ENCODE measurements at regions not wholly inside any gene's neighbourhood (a gene's known extent, or its start where the extent isn't known, plus 50 kb on each side); places are given as distances from the start of the nearest gene placed in this dataset.

DNA sequence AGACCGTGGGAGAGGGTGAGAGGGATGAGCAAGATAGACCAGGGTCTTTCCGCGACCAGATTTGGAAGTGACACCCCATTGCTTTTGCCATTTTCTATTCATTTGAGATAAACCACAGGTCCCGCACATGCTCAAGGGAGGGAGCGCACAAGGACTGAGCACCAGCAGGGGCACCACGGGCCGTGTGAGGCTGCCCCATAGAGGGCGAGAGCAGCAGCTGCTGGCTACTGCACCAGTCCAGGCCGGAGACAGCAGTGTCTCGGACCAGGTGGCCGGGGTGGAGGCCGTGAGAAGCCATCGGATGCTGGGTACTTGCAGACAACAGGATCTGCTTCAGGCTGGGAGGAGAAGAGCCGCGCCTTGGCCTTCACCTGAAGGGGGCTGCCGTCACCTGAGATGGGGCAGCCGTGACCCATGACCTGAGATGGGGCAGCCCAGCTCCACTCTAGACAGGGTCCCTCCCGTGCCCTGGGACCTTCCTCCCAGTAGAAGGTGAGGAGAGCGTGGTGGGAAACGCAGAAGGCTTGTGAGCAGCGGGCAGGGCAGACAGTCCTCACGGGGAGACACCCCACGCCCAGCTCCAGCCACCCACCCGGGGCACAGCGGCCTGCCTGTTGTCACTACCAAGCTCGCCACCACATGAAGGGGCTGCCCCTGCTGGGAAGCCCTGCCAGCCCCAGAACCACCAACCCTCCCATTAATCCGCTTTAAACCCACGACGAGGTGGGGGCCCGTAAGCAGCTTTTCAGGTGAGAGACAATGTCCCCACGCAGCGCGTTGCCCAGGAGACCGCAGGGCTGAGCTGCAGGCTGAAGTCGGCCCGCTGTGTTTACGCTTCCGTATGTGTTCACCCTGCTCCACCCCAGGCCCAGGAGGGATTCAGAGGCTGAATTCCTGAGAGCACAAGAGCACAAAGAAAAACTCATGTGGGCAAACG is 61.7 kb upstream of the FBRSL1 start:
- Histone ChIP-seq H3K36me3 (no peaks in the 10 kb centered on the region), H3K27ac (no peak overlapping the region), H3K27me3 (peaks cover 0 to 98% of the 10 kb centered on the region in 2 donors), H3K4me3 (no peak overlapping the region), H3K9me3 (peaks cover 0 to 10% (median 0%) of the 10 kb centered on the region in 3 donors), H3K4me1 (peaks cover 0 to 14% (median 6%) of the 10 kb centered on the region in 4 donors)
- intact Hi-C loops (cut with DNase I; ENCODE audit: low total_unique reads) = no loop called here
- DNase-seq = no peak
- TF ChIP-seq, protein P1, sequence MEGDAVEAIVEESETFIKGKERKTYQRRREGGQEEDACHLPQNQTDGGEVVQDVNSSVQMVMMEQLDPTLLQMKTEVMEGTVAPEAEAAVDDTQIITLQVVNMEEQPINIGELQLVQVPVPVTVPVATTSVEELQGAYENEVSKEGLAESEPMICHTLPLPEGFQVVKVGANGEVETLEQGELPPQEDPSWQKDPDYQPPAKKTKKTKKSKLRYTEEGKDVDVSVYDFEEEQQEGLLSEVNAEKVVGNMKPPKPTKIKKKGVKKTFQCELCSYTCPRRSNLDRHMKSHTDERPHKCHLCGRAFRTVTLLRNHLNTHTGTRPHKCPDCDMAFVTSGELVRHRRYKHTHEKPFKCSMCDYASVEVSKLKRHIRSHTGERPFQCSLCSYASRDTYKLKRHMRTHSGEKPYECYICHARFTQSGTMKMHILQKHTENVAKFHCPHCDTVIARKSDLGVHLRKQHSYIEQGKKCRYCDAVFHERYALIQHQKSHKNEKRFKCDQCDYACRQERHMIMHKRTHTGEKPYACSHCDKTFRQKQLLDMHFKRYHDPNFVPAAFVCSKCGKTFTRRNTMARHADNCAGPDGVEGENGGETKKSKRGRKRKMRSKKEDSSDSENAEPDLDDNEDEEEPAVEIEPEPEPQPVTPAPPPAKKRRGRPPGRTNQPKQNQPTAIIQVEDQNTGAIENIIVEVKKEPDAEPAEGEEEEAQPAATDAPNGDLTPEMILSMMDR (IDR thresholded peaks at IDR 0.05) = no peak

DNA sequence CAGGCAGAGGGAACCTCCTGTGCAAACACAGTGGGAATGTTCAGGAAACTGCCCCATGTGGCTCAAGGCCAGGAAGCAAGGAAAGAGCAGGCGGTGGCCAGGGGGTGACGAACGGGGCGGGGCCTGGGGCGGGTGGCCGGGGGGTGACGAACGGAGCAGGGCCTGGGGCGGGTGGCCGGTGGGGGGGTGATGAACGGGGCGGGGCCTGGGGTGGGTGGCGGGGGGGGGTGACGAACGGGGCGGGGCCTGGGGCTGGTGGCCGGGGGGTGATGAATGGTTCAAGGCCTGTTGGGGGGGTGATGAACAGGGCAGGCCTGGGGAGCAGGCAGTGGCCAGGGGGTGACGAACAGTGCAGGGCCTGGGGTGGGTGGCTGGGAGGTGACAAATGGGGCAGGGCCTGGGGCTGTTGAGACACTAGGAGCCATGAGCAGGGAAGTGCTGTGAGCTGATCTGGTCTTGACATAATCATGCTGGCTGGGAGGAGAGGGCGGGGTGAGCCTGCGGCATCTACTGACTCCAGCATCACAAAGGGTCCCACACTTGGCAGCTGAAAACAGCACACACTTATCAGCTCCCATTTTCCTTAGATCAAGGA is 62.7 kb upstream of the FBRSL1 start:
- peaks cover 0 to 10% (median 0%) of the 10 kb centered on the region in 3 donors for H3K9me3 ChIP-seq
- intact Hi-C loops (cut with DNase I; ENCODE audit: low total_unique reads) = no loop called here
- H3K27me3 ChIP-seq = peaks cover 0 to 96% of the 10 kb centered on the region in 2 donors
- TF ChIP-seq, protein P1 (IDR thresholded peaks at IDR 0.05) = no peak
- no peak overlapping the region for H3K27ac ChIP-seq
- DNase-seq = no peak
- no peaks in the 10 kb centered on the region for H3K36me3 ChIP-seq
- H3K4me3 ChIP-seq = no peak overlapping the region
- H3K4me1 ChIP-seq = peaks cover 0 to 14% (median 6%) of the 10 kb centered on the region in 4 donors

DNA sequence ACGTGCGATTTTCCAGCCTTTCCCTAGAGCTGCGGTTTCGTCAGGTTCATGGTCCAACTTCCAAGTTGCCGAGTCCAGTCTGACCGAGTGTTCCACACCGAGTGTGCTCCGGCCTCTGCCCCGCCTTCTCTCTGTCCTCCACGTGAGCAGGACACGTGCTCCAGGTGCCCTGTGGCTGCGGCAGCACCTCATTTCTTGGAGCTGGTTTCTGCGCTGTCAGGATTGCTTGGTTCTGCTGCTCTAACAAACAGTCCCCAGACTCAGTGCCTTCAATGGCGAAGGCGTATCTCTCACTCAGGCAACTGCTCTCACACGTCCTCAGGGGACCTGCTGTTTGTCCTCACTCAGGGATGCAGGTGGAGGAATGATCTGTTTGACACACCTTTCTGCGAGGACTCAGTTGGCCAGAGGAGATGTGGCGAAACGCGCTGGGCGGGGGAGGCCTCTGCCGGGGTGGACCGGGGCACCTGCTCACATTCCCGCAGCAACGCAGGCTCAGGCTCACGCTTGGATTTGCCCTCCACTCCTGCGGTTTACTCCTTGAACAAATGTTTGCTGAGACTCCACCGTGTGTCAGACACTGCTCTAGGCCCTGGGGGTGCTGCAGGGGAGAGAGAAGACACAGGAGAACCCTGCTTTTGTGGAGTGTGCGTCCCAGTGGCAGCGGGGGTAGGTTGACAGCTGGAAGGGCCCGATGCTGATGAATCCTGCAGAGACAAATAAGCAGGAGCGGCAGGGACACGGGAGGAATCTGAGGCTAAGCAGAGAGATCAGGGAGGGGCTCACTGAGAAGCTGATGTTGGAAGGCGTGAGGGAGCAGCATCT is 63.4 kb upstream of the FBRSL1 start:
- DNase-seq = no peak
- Histone ChIP-seq H3K27ac (no peak overlapping the region), H3K9me3 (peaks cover 0 to 10% (median 0%) of the 10 kb centered on the region in 3 donors), H3K36me3 (no peaks in the 10 kb centered on the region), H3K27me3 (peaks cover 0 to 96% of the 10 kb centered on the region in 2 donors), H3K4me1 (peaks cover 0 to 14% (median 6%) of the 10 kb centered on the region in 4 donors), H3K4me3 (no peak overlapping the region)
- TF ChIP-seq, protein P1 (IDR thresholded peaks at IDR 0.05) = no peak
- intact Hi-C loops (cut with DNase I; ENCODE audit: low total_unique reads) = no loop called here

DNA sequence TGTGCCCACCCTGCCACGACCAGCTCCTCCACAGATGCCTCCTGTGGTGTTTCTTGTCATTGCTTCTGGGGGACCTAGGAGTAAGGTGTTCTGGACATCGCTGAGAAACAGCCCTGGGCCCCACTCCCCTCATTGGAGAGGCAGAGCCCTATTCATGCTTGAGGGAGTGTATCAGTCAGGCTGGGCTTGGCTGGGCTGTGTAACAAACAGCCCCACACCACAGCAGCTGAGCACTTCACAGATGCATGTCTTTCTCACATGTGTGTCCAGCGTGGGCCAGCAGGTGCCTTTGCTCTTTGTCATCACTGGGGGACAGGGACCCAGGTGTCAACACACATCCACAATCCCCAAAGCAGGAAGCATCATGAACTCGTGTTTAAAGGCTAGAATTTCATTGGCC is 65.1 kb upstream of the FBRSL1 start:
- Histone ChIP-seq H3K9me3 (peaks cover 0 to 10% (median 0%) of the 10 kb centered on the region in 3 donors), H3K27me3 (peaks cover 0 to 94% of the 10 kb centered on the region in 2 donors), H3K4me3 (no peak overlapping the region), H3K4me1 (peaks cover 0 to 9% (median 6%) of the 10 kb centered on the region in 4 donors), H3K36me3 (no peaks in the 10 kb centered on the region), H3K27ac (no peak overlapping the region)
- intact Hi-C loops (cut with DNase I; ENCODE audit: low total_unique reads) = no loop called here
- TF ChIP-seq, protein P1 (IDR thresholded peaks at IDR 0.05) = no peak
- no peak for DNase-seq
